Thyroid gland (tissue), 4 donors: ENCODE measurements at regions not wholly inside any gene's neighbourhood (a gene's known extent, or its start where the extent isn't known, plus 50 kb on each side); places are given as distances from the start of the nearest gene placed in this dataset.
"Not testable (repeated sequence)": the region's sequence is repeated elsewhere in the genome, so short reads cannot be mapped to it uniquely, and the experiment has no call there.

Experiments used
- CTCF ChIP-seq, 6 experiments: fragments of 200-600 bp in 3 of 6; fragments of 450-650 bp in 3 of 6; sonication (generic) in 3 of 6; IDR thresholded peaks; one replicate each; pipeline ENCODE4 v1.5.1; 2016 to 2019; ENCODE audit warnings: antibody characterized with exemption in 6 of 6, mild to moderate bottlenecking in 2 of 6, inconsistent platforms in 1 of 6, moderate library complexity in 1 of 6
- POLR2A ChIP-seq, 2 donors: fragments of 450-650 bp; IDR thresholded peaks; one replicate each; pipeline ENCODE4 v1.6.1; 2017; ENCODE audit warnings: antibody characterized with exemption in 2 of 2, mild to moderate bottlenecking in 2 of 2, moderate library complexity in 1 of 2

GRCh38 chr2:89152501-89152900 is 461.0 kb downstream of the RPIA start:
- TF ChIP-seq POLR2A, CTCF (IDR thresholded peaks at IDR 0.05): not testable (repeated sequence)
